GM19452 (cell line): ENCODE measurements at regions not wholly inside any gene's neighbourhood (a gene's known extent, or its start where the extent isn't known, plus 50 kb on each side); places are given as distances from the start of the nearest gene placed in this dataset.
"Not testable (repeated sequence)": the region's sequence is repeated elsewhere in the genome, so short reads cannot be mapped to it uniquely, and the experiment has no call there.

ENCODE experiments used
- ATAC-seq: cut with Tn5 transposase; IDR thresholded peaks from one replicate; pipeline ENCODE4 v1.9.1; 2021; ENCODE audit not compliant: unreplicated experiment

DNA sequence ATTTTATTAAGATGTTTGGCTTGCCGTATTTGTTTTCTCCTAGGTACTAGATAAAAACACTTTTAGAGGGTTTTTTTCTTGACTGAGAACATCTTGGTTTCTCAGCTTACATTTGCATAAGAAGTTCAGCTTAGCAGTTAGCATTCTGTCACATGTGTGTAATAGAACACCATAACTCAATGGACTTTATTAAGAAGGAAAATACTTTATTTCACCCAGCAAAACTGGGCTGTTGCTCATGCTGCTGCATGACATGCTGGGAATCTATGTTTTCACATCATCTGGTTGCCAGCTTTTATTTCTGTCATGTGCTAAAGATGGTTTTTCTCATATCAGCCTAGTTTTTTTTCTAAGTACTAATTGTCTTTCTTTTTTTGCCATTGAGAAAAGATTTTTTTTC is 144.6 kb downstream of the UTRN start:
- ATAC-seq, result no peak

- not testable (repeated sequence) for ATAC-seq
These were observed 148.3 kb downstream of the UTRN start for GRCh38 chr6:144433446-144433845.

- ATAC-seq, result no peak
These were observed 149.3 kb downstream of the UTRN start for GRCh38 chr6:144434308-144434990.

- no peak for ATAC-seq
These were observed 150.7 kb downstream of the UTRN start for GRCh38 chr6:144435602-144436426.

DNA sequence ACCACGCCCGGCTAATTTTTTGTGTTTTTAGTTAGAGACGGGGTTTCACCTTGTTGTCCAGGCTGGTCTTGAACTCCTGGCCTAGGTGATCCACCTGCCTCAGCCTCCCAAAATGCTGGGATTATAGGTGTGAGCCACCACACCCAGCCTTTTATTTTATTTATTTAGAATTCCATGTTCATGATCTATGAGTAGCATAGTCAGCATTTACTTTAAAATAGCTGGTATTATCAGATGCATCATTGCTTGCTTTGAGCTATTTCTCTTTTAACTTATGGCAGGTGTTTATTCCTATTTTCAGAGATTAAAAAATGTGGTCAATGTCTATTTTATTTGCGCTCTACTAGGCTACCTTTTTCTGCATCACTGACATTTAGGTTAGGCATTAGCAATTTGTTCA is 152.0 kb downstream of the UTRN start:
- ATAC-seq, result no peak

- no peak for ATAC-seq
These were observed 153.0 kb downstream of the UTRN start for GRCh38 chr6:144438103-144438502.

- no peak for ATAC-seq
These were observed 153.9 kb downstream of the UTRN start for GRCh38 chr6:144439016-144439415.

DNA sequence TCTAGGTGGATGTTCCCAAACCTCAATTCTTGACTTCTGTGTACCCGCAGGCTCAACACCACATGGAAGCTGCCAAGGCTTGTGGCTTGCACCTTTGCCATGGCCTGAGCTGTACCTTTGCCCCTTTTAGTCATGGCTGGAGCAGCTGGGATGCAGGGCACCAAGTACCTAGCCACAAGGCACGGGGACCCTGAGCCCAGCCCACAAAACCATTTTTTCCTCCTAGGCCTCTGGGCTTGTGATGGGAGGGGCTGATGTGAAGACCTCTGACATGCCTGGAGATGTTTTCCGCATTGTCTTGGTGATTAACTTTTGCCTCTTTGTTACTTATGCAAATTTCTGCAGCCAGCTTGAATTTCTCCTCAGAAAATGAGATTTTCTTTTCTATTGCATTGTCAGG is 156.7 kb downstream of the UTRN start:
- not testable (repeated sequence) for ATAC-seq

GRCh38 chr6:144443157-144443556 is 158.0 kb downstream of the UTRN start:
- no peak for ATAC-seq

GRCh38 chr6:144447472-144447871 is 162.3 kb downstream of the UTRN start:
- ATAC-seq, result no peak

- ATAC-seq, result no peak
These were observed 164.1 kb downstream of the UTRN start for GRCh38 chr6:144449218-144449617.

DNA sequence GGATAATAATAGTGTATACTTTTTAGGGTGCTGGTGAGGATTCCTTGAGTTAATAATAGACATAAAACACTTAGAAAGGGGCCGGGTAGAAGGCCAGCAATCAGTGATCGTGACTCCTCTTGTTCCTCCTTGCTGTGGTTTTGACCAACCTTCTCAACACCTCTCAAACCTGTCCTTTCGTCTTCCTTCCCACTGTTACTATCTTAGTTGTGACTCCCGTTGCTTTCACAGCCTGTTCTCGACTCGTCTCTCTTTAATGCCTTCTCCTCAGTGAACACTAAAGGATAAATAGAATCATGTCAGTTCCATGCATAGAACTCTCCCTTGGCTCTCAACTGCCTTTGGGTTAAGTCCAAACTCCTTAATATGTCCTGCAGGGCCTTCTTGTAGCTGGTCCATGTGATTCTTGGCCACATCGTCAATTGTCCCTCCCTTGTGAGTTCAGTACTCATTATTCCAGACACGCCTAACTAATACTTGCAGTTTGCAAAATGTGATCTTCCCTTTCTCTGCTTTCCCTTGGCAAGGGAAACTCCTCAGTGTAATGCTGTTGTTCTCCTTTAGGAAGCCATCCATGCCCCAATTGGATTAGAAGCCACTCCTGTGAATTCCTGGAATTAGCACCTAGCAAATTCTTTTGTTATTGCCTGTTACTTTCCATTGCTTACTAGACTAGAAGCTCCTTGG is 164.9 kb downstream of the UTRN start:
- no peak for ATAC-seq

- peak; percentile 82 for ATAC-seq
These were observed 175.4 kb downstream of the UTRN start for GRCh38 chr6:144460327-144461095.

- ATAC-seq, result no peak
These were observed 176.9 kb downstream of the UTRN start for GRCh38 chr6:144462058-144462457.

- no peak for ATAC-seq
These were observed 181.6 kb downstream of the UTRN start for GRCh38 chr6:144466716-144467115.

DNA sequence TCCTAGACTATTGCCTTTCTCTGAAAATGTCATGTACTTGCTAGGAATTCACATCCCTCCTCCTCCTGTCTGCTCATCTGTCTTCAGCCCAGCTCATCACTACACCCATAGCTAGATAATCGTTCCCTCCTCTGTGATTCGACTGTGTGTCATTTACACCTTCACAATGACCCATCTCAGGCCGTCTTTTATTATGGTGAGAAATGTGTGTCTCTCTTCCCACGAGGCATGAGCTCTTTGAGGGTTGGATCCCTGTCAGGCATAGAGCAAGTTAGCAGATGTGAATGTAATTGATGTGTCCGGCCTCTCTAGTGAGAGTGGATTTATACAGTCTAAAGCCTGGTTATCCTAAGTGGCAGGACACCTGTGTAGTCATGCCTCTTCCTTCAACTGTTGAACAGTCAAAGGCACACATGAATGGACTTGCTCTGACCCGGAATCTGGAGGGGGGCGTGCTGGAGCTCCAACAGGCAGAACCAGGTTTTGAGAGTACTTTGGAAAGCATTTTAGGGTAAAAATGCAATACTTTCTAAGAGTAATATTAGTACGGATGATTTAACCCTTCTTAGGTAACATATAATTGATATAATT is 182.1 kb downstream of the UTRN start:
- no peak for ATAC-seq

DNA sequence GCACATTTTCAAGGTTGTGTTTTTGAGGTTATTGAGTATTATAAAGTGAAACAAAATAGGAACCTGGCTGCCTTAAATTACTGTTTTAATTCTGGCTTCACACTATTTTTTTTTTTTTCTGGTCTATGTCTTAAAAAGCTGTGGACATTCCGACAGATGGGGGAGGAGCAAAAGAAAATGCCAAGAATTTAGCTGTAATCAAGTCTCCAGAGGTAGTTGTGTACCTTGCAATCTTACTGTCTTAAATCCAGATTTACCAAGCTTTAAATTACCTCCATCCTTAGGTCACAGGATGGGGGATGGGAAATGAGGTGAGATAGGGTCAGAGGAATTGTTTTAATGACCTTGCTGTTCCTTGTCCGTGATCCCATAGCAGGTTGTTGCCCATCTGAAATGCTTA is 182.8 kb downstream of the UTRN start:
- no peak for ATAC-seq

DNA sequence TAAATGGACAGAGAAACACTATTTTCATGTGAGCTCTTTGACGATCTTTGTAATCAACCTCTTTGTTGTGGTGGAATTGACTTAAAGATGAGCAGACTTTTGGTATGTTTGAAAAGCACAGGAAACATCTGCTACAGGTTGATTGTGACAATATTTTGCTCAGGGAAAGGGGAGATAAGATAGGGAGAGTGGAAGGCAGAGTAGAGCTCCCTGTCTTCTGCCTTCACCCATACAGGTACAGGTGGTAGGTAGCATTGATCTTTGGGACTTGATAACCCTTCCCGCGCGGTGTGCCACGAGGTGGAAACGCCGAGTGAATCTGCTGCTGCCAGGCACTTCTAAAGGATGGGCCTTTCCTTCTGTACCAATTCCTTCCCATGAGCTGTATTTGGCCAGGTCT is 183.6 kb downstream of the UTRN start:
- no peak for ATAC-seq

DNA sequence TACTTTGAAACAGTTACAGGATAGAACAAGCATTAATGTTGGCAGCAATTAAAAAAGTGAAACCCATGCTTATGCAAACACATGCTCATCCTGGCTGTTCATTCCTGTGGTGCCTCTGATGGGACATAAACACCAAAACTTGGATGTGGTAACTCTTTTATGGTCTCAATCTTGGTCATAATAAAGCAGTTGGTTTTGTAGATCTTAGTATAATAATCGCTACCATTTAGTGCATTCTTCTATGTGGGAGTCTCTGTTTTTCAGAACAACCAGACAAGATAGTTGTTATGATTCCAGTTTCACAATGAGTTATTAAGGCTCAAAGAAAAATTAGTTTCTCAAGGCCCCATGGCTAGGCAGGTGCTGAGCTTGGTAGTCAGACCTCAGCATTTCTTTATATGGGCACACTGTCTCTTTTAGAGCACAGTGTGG is 184.0 kb downstream of the UTRN start:
- ATAC-seq, result peak; percentile 63

DNA sequence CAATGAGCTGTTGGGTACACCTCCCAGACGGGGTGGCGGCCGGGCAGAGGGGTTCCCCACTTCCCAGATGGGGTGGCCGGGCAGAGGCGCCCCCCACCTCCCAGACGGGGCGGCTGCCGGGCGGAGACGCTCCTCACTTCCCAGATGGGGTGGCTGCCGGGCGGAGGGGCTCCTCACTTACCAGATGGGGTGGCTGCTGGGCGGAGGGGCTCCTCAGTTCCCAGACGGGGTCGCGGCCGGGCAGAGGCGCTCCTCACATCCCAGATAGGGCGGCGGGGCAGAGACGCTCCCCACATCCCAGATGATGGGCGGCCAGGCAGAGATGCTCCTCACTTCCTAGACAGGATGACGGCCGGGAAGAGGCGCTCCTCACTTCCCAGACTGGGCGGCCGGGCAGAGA is 185.1 kb downstream of the UTRN start:
- ATAC-seq, result not testable (repeated sequence)

DNA sequence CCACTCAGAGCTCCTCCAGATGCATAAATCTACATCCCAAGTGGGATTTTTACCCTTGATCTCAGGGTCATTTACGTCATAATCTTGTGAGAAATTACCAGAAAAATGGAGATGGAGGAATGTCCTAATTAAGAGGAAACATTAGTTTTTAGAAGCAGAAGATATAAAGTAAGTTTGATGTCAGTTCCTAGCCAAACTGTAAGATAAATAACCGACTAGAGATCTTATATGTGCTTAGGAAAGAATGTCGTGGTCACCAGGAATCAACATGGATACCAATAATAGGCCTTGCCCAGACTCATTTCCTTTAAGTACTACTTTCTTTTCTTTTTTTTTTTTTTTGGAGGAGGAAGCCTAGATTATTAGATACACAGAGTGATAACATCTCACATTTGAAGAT is 186.9 kb downstream of the UTRN start:
- ATAC-seq, result no peak
